ENCODE measurements at regions not wholly inside any gene's neighbourhood (a gene's known extent, or its start where the extent isn't known, plus 50 kb on each side); places are given as distances from the start of the nearest gene placed in this dataset.

DNA sequence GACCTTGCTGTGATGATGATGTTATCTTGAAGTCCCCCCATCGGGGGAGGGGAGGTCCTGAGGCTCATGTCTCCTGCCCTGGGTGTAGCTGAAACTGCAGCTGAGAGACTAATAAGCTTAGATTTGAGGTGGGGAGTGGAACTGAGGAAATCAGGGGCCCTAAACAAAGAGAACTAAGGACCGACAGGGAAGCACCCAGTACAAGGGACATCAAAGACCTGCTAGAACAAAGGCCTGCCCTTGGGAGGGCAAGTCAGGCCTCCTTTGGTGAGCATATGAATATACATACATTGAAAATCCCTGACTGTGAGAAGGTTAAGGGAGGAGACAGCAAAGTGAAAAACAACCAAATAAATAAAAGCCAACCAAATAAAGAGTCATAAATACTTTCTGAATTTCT lies 1132.5 kb upstream of the CELF4 start:
- no peak for TF ChIP-seq TAF1 (IDR thresholded peaks at IDR 0.05; ENCODE audit: borderline replicate concordance, insufficient read depth, low read length)
- no peak for TF ChIP-seq FOXP2 (optimal IDR thresholded peaks at IDR 0.05; ENCODE audit: borderline replicate concordance, extremely low read depth, extremely low read length, insufficient read depth)
- TF ChIP-seq, protein P1, sequence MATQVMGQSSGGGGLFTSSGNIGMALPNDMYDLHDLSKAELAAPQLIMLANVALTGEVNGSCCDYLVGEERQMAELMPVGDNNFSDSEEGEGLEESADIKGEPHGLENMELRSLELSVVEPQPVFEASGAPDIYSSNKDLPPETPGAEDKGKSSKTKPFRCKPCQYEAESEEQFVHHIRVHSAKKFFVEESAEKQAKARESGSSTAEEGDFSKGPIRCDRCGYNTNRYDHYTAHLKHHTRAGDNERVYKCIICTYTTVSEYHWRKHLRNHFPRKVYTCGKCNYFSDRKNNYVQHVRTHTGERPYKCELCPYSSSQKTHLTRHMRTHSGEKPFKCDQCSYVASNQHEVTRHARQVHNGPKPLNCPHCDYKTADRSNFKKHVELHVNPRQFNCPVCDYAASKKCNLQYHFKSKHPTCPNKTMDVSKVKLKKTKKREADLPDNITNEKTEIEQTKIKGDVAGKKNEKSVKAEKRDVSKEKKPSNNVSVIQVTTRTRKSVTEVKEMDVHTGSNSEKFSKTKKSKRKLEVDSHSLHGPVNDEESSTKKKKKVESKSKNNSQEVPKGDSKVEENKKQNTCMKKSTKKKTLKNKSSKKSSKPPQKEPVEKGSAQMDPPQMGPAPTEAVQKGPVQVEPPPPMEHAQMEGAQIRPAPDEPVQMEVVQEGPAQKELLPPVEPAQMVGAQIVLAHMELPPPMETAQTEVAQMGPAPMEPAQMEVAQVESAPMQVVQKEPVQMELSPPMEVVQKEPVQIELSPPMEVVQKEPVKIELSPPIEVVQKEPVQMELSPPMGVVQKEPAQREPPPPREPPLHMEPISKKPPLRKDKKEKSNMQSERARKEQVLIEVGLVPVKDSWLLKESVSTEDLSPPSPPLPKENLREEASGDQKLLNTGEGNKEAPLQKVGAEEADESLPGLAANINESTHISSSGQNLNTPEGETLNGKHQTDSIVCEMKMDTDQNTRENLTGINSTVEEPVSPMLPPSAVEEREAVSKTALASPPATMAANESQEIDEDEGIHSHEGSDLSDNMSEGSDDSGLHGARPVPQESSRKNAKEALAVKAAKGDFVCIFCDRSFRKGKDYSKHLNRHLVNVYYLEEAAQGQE (IDR thresholded peaks at IDR 0.05; ENCODE audit: insufficient read depth in 1 of 2, low read depth in 2 of 2, low read length in 2 of 2) = no peak
- no peak for TF ChIP-seq SIN3A (IDR thresholded peaks at IDR 0.05; ENCODE audit: borderline replicate concordance, insufficient read depth, low read length)
- TF ChIP-seq POLR2AphosphoS5 (IDR thresholded peaks at IDR 0.05; ENCODE audit: low read depth, low read length) = no peak

DNA sequence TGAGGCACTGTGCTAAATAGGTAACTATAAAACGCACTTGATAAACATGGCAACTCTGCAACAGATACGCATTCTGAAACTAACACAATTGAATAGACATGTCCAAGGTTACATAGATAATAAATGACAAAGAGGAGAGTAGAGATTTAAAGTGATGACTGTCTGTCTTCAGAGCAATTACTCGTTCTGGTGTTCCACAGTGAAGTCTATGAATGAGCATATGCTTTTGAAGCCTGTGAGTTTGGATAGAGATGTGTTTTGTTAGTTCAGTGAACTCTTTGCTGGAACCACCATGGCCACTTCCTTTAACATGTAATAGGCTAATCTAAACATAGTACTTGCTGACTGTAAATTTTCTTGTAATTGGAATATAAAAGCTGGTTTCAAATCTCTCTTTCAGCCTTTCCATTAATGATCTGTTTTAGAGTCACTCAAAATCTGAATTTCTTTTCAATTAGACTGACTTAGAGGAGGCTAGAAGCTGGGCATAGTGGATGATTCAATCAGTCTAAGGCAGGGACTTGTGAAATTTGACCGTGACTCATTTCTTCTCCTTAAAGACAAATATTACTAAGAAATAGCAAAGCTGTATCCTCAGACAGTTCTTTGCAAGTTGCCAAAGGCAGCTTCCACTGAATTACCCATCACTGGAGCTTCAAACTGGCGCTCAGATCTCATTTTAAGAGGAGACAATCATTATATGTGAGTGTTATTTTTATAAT lies 1130.1 kb upstream of the CELF4 start:
- TF ChIP-seq SIN3A (IDR thresholded peaks at IDR 0.05; ENCODE audit: borderline replicate concordance, insufficient read depth, low read length) = no peak
- TF ChIP-seq, protein P1 (IDR thresholded peaks at IDR 0.05; ENCODE audit: insufficient read depth in 1 of 2, low read depth in 2 of 2, low read length in 2 of 2) = no peak

DNA sequence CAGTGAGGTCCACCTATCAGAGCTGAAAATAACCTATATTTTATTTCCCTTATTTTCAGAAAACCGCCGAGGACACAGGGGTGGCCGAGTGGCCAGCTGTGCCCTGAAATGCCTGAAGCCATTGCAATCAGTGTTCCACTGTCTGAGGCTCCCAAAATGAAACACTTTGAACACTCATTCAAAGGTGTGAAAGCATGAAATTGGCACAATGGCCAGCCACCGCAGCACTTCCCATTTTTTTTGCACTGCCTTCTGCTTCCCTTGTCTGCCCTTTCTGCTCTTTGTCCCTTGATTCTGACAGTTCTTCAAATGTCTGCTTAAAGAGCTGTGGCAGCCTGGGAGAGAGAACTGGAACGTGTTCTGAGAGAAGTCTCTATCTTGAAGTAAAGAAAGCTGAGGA lies 1127.5 kb upstream of the CELF4 start:
- TF ChIP-seq SIN3A (IDR thresholded peaks at IDR 0.05; ENCODE audit: borderline replicate concordance, insufficient read depth, low read length) (no peak), POLR2AphosphoS5 (IDR thresholded peaks at IDR 0.05; ENCODE audit: low read depth, low read length) (no peak), TAF1 (IDR thresholded peaks at IDR 0.05; ENCODE audit: borderline replicate concordance, insufficient read depth, low read length) (no peak), FOXP2 (optimal IDR thresholded peaks at IDR 0.05; ENCODE audit: borderline replicate concordance, extremely low read depth, extremely low read length, insufficient read depth) (no peak)
- TF ChIP-seq, protein P1 (IDR thresholded peaks at IDR 0.05; ENCODE audit: insufficient read depth in 1 of 2, low read depth in 2 of 2, low read length in 2 of 2) = no peak

DNA sequence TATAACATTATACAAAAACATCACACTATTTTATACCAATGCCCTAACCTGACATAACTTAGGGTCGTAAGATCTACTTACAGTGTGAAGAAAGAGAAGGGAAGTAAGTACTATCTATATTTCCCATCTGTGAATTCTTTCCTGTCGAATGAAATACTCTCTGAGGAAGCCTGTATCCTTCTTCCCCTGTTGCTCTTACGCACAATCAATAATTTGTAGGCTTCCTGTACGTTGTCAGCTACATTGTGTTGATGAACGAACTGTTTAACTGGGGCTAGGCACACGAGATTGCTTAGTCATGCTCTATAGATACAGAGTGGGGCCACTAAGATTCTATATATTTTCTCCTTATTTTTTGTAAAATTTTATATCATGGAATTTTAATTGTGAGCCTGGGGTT lies 1125.0 kb upstream of the CELF4 start:
- TF ChIP-seq, protein P1 (IDR thresholded peaks at IDR 0.05; ENCODE audit: insufficient read depth in 1 of 2, low read depth in 2 of 2, low read length in 2 of 2) = no peak
- no peak for TF ChIP-seq SIN3A (IDR thresholded peaks at IDR 0.05; ENCODE audit: borderline replicate concordance, insufficient read depth, low read length)
- no peak for TF ChIP-seq POLR2AphosphoS5 (IDR thresholded peaks at IDR 0.05; ENCODE audit: low read depth, low read length)
- no peak for TF ChIP-seq FOXP2 (optimal IDR thresholded peaks at IDR 0.05; ENCODE audit: borderline replicate concordance, extremely low read depth, extremely low read length, insufficient read depth)
- no peak for TF ChIP-seq TAF1 (IDR thresholded peaks at IDR 0.05; ENCODE audit: borderline replicate concordance, insufficient read depth, low read length)

DNA sequence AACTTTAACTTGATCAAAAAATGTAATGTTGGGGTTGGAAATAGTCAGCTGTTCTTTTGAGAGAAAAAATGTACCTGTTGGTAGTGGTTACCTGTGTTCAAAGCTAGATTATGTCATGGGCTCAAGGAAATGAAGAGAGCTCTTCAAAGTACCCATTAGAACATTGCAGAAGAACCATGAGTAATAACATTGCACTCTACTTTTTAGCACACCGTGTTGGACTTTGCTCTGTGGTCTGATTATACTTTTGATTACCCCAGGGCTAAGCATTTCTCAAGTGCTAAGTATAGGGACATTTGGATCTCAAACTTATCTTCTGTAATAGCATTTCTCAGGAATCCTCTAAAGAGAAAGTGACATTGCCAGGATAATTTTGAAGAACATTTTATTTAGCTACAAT lies 1122.8 kb upstream of the CELF4 start:
- TF ChIP-seq SIN3A (IDR thresholded peaks at IDR 0.05; ENCODE audit: borderline replicate concordance, insufficient read depth, low read length) = no peak
- no peak for TF ChIP-seq TAF1 (IDR thresholded peaks at IDR 0.05; ENCODE audit: borderline replicate concordance, insufficient read depth, low read length)
- TF ChIP-seq POLR2AphosphoS5 (IDR thresholded peaks at IDR 0.05; ENCODE audit: low read depth, low read length) = no peak
- no peak for TF ChIP-seq FOXP2 (optimal IDR thresholded peaks at IDR 0.05; ENCODE audit: borderline replicate concordance, extremely low read depth, extremely low read length, insufficient read depth)
- TF ChIP-seq, protein P1 (IDR thresholded peaks at IDR 0.05; ENCODE audit: insufficient read depth in 1 of 2, low read depth in 2 of 2, low read length in 2 of 2) = no peak

All from PFSK-1 (cell line).